ENCODE measurements at regions not wholly inside any gene's neighbourhood (a gene's known extent, or its start where the extent isn't known, plus 50 kb on each side); places are given as distances from the start of the nearest gene placed in this dataset.

DNA sequence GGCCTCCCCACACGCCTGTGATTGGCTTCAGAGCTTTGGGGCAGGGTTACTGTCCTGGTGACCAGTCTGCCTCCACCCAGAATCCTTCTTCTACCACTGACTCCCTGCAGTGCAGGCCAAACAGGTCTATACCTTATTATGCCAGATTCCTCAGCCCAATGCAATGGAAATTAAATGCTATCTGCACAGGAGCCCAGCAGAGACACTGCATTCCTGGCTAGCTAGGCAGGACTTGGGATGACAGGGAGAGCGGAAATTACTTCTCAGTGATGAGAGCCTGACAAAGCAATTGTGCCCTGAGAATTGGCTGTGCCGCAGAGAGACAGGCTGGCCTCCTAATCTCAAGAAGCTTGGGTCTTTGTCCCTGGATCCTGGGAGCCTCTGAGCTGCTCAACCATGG, 143.8 kb upstream of the NCAM1 start:
- H3K9me3 ChIP-seq: no peaks in the 10 kb centered on the region
- H3K4me1 ChIP-seq: no peaks in the 10 kb centered on the region
- H3K4me3 ChIP-seq: no peak overlapping the region
- intact Hi-C loops (cut with DNase I): no loop called here
- no peaks in the 10 kb centered on the region for H3K36me3 ChIP-seq
- DNase-seq (ENCODE audit: extremely low spot score in 2 of 2): no peak
- no peak overlapping the region for H3K27ac ChIP-seq
- TF ChIP-seq, protein P1, sequence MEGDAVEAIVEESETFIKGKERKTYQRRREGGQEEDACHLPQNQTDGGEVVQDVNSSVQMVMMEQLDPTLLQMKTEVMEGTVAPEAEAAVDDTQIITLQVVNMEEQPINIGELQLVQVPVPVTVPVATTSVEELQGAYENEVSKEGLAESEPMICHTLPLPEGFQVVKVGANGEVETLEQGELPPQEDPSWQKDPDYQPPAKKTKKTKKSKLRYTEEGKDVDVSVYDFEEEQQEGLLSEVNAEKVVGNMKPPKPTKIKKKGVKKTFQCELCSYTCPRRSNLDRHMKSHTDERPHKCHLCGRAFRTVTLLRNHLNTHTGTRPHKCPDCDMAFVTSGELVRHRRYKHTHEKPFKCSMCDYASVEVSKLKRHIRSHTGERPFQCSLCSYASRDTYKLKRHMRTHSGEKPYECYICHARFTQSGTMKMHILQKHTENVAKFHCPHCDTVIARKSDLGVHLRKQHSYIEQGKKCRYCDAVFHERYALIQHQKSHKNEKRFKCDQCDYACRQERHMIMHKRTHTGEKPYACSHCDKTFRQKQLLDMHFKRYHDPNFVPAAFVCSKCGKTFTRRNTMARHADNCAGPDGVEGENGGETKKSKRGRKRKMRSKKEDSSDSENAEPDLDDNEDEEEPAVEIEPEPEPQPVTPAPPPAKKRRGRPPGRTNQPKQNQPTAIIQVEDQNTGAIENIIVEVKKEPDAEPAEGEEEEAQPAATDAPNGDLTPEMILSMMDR (IDR thresholded peaks at IDR 0.05): no peak
- TF ChIP-seq POLR2A (IDR thresholded peaks at IDR 0.05) (no peak), POLR2AphosphoS5 (IDR thresholded peaks at IDR 0.05; ENCODE audit: insufficient read depth in 1 of 2, low read depth in 1 of 2) (no peak)
- H3K27me3 ChIP-seq: no peaks in the 10 kb centered on the region

DNA sequence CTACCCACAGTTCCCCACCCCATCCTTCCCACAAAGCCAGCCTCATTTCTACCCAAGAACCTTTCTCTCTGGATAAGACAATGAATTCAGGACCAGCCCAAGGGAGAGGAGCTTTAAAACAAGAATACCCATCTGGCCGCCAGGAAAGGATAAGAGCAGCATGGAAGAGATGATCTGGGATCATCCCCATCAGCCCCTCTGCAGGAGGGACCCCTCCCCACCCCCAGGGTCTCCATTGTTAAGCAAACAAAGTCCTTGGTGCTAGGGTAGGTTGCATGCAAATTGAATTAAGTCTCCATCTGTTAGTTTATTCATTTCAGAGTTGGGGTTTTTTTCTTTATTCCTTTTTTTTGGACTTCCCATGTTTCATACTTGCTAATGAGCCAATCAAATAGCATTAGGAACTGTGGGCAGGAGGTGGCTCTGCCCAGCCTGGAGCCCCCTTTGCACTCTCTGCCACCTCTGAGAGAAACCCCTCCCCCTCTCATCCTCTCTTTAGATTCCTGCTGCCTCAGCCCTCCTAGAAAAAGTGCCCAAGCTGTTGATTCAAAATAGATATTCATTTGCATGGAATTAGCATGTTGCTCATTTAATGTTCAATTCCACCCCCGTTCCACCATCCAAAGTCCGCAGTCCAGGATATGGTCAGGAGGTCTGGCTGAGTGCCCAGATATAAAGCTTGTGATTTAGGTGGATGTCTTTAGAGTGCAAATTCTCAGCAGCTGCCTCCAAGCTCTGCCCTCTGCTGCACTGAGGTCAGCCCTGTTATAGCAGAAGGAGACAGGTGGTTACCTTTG, 138.5 kb upstream of the NCAM1 start:
- DNase-seq (ENCODE audit: extremely low spot score in 2 of 2): no peak
- intact Hi-C loops (cut with DNase I): no loop called here

DNA sequence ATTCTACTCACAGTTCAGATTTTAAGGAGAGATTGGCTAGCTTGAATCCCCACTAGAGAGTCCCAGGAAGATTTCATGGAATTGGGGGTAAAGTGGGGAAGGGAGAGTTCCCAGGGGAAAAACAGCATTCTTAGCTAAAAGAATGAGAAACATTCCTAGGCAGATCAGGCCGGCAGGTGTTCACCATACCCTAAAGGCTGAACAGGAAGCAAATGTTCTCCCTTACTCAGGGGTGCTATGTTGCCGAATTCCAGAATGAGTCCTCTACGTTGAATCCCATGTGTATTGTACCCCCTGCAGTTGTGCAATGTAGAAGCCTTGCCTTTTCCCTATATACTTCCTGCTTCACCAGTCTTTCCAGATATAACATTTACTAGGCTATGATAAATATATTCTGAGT, 135.2 kb upstream of the NCAM1 start:
- Histone ChIP-seq H3K4me1 (no peaks in the 10 kb centered on the region), H3K4me3 (no peak overlapping the region), H3K36me3 (no peaks in the 10 kb centered on the region), H3K27me3 (no peaks in the 10 kb centered on the region), H3K9me3 (no peaks in the 10 kb centered on the region), H3K27ac (no peak overlapping the region)
- DNase-seq (ENCODE audit: extremely low spot score in 2 of 2): no peak
- TF ChIP-seq POLR2AphosphoS5 (IDR thresholded peaks at IDR 0.05; ENCODE audit: insufficient read depth in 1 of 2, low read depth in 1 of 2): no peak
- intact Hi-C loops (cut with DNase I): no loop called here

More for the DNA sequence above, 138.5 kb upstream of the NCAM1 start:
- Histone ChIP-seq H3K36me3 (no peaks in the 10 kb centered on the region), H3K27me3 (no peaks in the 10 kb centered on the region), H3K9me3 (no peaks in the 10 kb centered on the region), H3K4me1 (no peaks in the 10 kb centered on the region), H3K4me3 (no peak overlapping the region), H3K27ac (no peak overlapping the region)
- TF ChIP-seq, protein P1 (IDR thresholded peaks at IDR 0.05): no peak
- no peak for TF ChIP-seq POLR2A (IDR thresholded peaks at IDR 0.05)
- no peak for TF ChIP-seq POLR2AphosphoS5 (IDR thresholded peaks at IDR 0.05; ENCODE audit: insufficient read depth in 1 of 2, low read depth in 1 of 2)

DNA sequence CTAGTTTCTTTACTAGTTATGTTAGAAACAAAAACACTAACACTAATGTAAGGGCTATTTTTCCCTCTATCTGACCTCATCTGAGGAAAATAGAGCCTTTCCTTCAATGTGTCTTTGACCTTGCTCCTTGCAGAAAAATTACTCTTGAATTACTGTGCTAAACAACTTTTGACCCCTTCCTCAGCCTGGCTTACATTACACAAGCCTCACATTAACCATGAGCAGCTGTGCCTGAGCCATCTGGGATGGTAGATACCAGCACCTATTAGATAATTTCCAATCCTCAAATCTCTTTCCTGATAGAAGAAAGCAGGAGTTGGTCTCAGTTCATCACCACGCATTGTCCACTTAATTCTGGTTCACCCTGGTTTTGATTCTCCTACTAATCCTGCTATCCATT, 134.4 kb upstream of the NCAM1 start:
- no peaks in the 10 kb centered on the region for H3K36me3 ChIP-seq
- no peak for TF ChIP-seq POLR2A (IDR thresholded peaks at IDR 0.05)
- no peak for TF ChIP-seq POLR2AphosphoS5 (IDR thresholded peaks at IDR 0.05; ENCODE audit: insufficient read depth in 1 of 2, low read depth in 1 of 2)
- TF ChIP-seq, protein P1 (IDR thresholded peaks at IDR 0.05): no peak
- DNase-seq (ENCODE audit: extremely low spot score in 2 of 2): no peak
- no peaks in the 10 kb centered on the region for H3K27me3 ChIP-seq
- no peaks in the 10 kb centered on the region for H3K4me1 ChIP-seq
- intact Hi-C loops (cut with DNase I): no loop called here
- H3K9me3 ChIP-seq: no peaks in the 10 kb centered on the region
- H3K27ac ChIP-seq: no peak overlapping the region
- H3K4me3 ChIP-seq: no peak overlapping the region

DNA sequence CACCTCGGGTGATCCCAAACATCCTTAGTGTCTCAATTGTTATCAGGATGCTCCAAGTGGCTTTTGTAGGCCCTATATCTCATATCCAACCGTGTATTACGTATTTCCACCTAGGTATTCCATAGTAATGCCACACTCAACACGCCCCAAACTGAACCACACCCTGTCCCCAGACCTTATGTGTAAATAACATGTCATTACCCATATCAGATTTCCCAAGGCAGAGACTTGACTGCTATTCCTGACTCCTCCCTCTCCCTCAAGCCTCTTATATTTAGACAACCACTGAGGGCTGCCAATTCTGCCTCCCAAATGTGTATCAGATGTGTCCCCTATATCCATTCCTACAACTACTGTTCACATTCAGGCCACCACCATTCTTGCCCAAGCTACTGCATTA, 132.8 kb upstream of the NCAM1 start:
- Histone ChIP-seq H3K27me3 (no peaks in the 10 kb centered on the region), H3K9me3 (no peaks in the 10 kb centered on the region), H3K4me1 (no peaks in the 10 kb centered on the region), H3K36me3 (no peaks in the 10 kb centered on the region), H3K27ac (no peak overlapping the region), H3K4me3 (no peak overlapping the region)
- no peak for TF ChIP-seq POLR2AphosphoS5 (IDR thresholded peaks at IDR 0.05; ENCODE audit: insufficient read depth in 1 of 2, low read depth in 1 of 2)
- no peak for TF ChIP-seq POLR2A (IDR thresholded peaks at IDR 0.05)
- TF ChIP-seq, protein P1 (IDR thresholded peaks at IDR 0.05): no peak
- intact Hi-C loops (cut with DNase I): no loop called here
- DNase-seq (ENCODE audit: extremely low spot score in 2 of 2): no peak

All from vagina (tissue), 2 donors.